ENCODE measurements at regions not wholly inside any gene's neighbourhood (a gene's known extent, or its start where the extent isn't known, plus 50 kb on each side); places are given as distances from the start of the nearest gene placed in this dataset.

GRCh38 chr2:35347561-35347960 lies 1008.0 kb upstream of the CRIM1 start:
- Mint-ChIP-seq H3K36me3 (ENCODE audit: low read depth, unreplicated experiment) (no peaks in the 10 kb centered on the region), H3K27me3 (ENCODE audit: low read depth, unreplicated experiment) (no peaks in the 10 kb centered on the region), H3K4me1 (ENCODE audit: low read depth, unreplicated experiment) (no peaks in the 10 kb centered on the region), H3K27ac (ENCODE audit: unreplicated experiment) (no peak overlapping the region), H3K9me3 (ENCODE audit: unreplicated experiment) (peaks cover 5% of the 10 kb centered on the region), H3K4me3 (ENCODE audit: unreplicated experiment) (no peak overlapping the region)
- Histone ChIP-seq H3K4me3 (ENCODE audit: insufficient read depth, low read depth, low read length) (no peak overlapping the region), H3K4me2 (ENCODE audit: low read length) (no peak overlapping the region), H2AFZ (ENCODE audit: low read depth, low read length) (no peak overlapping the region), H3K9ac (ENCODE audit: low read length) (no peak overlapping the region), H3K27me3 (ENCODE audit: insufficient read depth, low read length) (no peaks in the 10 kb centered on the region), H3K79me2 (ENCODE audit: insufficient read depth, low read length) (no peaks in the 10 kb centered on the region), H3K27ac (ENCODE audit: low read depth, low read length) (no peak overlapping the region), H4K20me1 (ENCODE audit: insufficient read depth, low read length) (no peaks in the 10 kb centered on the region), H3K4me1 (ENCODE audit: insufficient read depth, low read length) (no peaks in the 10 kb centered on the region), H3K36me3 (ENCODE audit: insufficient read depth, low read length) (no peaks in the 10 kb centered on the region), H3K9me3 (ENCODE audit: insufficient read depth, low read depth, low read length) (no peaks in the 10 kb centered on the region)
- DNase-seq (ENCODE audit: low read depth), result no peak
- TF ChIP-seq CTCF (IDR thresholded peaks at IDR 0.05; ENCODE audit: insufficient read depth, low read depth, low read length) (no peak), EZH2 (IDR thresholded peaks at IDR 0.05; ENCODE audit: insufficient read depth, low read length) (no peak)
- FAIRE-seq, result no peak

GRCh38 chr2:35343135-35343534 lies 1012.4 kb upstream of the CRIM1 start:
- peaks cover 5% of the 10 kb centered on the region for H3K9me3 Mint-ChIP-seq (ENCODE audit: unreplicated experiment)
- Histone ChIP-seq H3K9me3 (ENCODE audit: insufficient read depth, low read depth, low read length) (no peaks in the 10 kb centered on the region), H3K27ac (ENCODE audit: low read depth, low read length) (no peak overlapping the region), H3K4me1 (ENCODE audit: insufficient read depth, low read length) (no peaks in the 10 kb centered on the region), H2AFZ (ENCODE audit: low read depth, low read length) (no peak overlapping the region), H3K4me2 (ENCODE audit: low read length) (no peak overlapping the region), H4K20me1 (ENCODE audit: insufficient read depth, low read length) (no peaks in the 10 kb centered on the region), H3K36me3 (ENCODE audit: insufficient read depth, low read length) (no peaks in the 10 kb centered on the region), H3K4me3 (ENCODE audit: insufficient read depth, low read depth, low read length) (no peak overlapping the region), H3K9ac (ENCODE audit: low read length) (no peak overlapping the region), H3K79me2 (ENCODE audit: insufficient read depth, low read length) (no peaks in the 10 kb centered on the region), H3K27me3 (ENCODE audit: insufficient read depth, low read length) (no peaks in the 10 kb centered on the region)
- DNase-seq (ENCODE audit: low read depth) (no peak), FAIRE-seq (no peak)
- no peaks in the 10 kb centered on the region for H3K27me3 Mint-ChIP-seq (ENCODE audit: low read depth, unreplicated experiment)
- peaks cover 6% of the 10 kb centered on the region for H3K4me1 Mint-ChIP-seq (ENCODE audit: low read depth, unreplicated experiment)
- H3K36me3 Mint-ChIP-seq (ENCODE audit: low read depth, unreplicated experiment), result no peaks in the 10 kb centered on the region
- TF ChIP-seq EZH2 (IDR thresholded peaks at IDR 0.05; ENCODE audit: insufficient read depth, low read length) (no peak), CTCF (IDR thresholded peaks at IDR 0.05; ENCODE audit: insufficient read depth, low read depth, low read length) (no peak)
- H3K27ac Mint-ChIP-seq (ENCODE audit: unreplicated experiment), result no peak overlapping the region
- no peak overlapping the region for H3K4me3 Mint-ChIP-seq (ENCODE audit: unreplicated experiment)

- no peak for FAIRE-seq
- TF ChIP-seq CTCF (IDR thresholded peaks at IDR 0.05; ENCODE audit: insufficient read depth, low read depth, low read length) (no peak), EZH2 (IDR thresholded peaks at IDR 0.05; ENCODE audit: insufficient read depth, low read length) (no peak)
- Mint-ChIP-seq H3K27me3 (ENCODE audit: low read depth, unreplicated experiment) (no peaks in the 10 kb centered on the region), H3K4me3 (ENCODE audit: unreplicated experiment) (no peak overlapping the region), H3K9me3 (ENCODE audit: unreplicated experiment) (peaks cover 5% of the 10 kb centered on the region), H3K36me3 (ENCODE audit: low read depth, unreplicated experiment) (no peaks in the 10 kb centered on the region), H3K4me1 (ENCODE audit: low read depth, unreplicated experiment) (peaks cover 8% of the 10 kb centered on the region), H3K27ac (ENCODE audit: unreplicated experiment) (no peak overlapping the region)
- Histone ChIP-seq H3K27me3 (ENCODE audit: insufficient read depth, low read length) (no peaks in the 10 kb centered on the region), H3K4me2 (ENCODE audit: low read length) (no peak overlapping the region), H3K9ac (ENCODE audit: low read length) (no peak overlapping the region), H3K27ac (ENCODE audit: low read depth, low read length) (no peak overlapping the region), H3K4me3 (ENCODE audit: insufficient read depth, low read depth, low read length) (no peak overlapping the region), H3K9me3 (ENCODE audit: insufficient read depth, low read depth, low read length) (no peaks in the 10 kb centered on the region), H4K20me1 (ENCODE audit: insufficient read depth, low read length) (no peaks in the 10 kb centered on the region), H3K4me1 (ENCODE audit: insufficient read depth, low read length) (no peaks in the 10 kb centered on the region), H3K79me2 (ENCODE audit: insufficient read depth, low read length) (no peaks in the 10 kb centered on the region), H2AFZ (ENCODE audit: low read depth, low read length) (no peak overlapping the region), H3K36me3 (ENCODE audit: insufficient read depth, low read length) (no peaks in the 10 kb centered on the region)
- no peak for DNase-seq (ENCODE audit: low read depth)
These were observed 1016.4 kb upstream of the CRIM1 start for GRCh38 chr2:35339211-35339610.
